ENCODE measurements at regions not wholly inside any gene's neighbourhood (a gene's known extent, or its start where the extent isn't known, plus 50 kb on each side); places are given as distances from the start of the nearest gene placed in this dataset.
"Not testable (repeated sequence)": the region's sequence is repeated elsewhere in the genome, so short reads cannot be mapped to it uniquely, and the experiment has no call there.

GRCh38 chr1:195851804-195852203 is 756.4 kb downstream of the KCNT2 start:
- DNase-seq (ENCODE audit: low read depth in 3 of 3, low spot score in 2 of 3), result no peak

- DNase-seq (ENCODE audit: low read depth in 3 of 3, low spot score in 2 of 3), result no peak
Measured at GRCh38 chr1:195851016-195851601, 757.1 kb downstream of the KCNT2 start.

GRCh38 chr1:195849180-195849579 is 759.1 kb downstream of the KCNT2 start:
- no peak for DNase-seq (ENCODE audit: low read depth in 3 of 3, low spot score in 2 of 3)

- DNase-seq (ENCODE audit: low read depth in 3 of 3, low spot score in 2 of 3), result not testable (repeated sequence)
Measured at GRCh38 chr1:195847957-195848875, 760.0 kb downstream of the KCNT2 start.

- no peak for DNase-seq (ENCODE audit: low read depth in 3 of 3, low spot score in 2 of 3)
Measured at GRCh38 chr1:195831789-195832188, 776.5 kb downstream of the KCNT2 start.

- no peak for DNase-seq (ENCODE audit: low read depth in 3 of 3, low spot score in 2 of 3)
Measured at GRCh38 chr1:195828325-195828724, 779.9 kb downstream of the KCNT2 start.

GRCh38 chr1:195820925-195821324 is 787.3 kb downstream of the KCNT2 start:
- DNase-seq (ENCODE audit: low read depth in 3 of 3, low spot score in 2 of 3), result no peak

GRCh38 chr1:195806060-195806459 is 802.2 kb downstream of the KCNT2 start:
- no peak for DNase-seq (ENCODE audit: low read depth in 3 of 3, low spot score in 2 of 3)

- no peak for DNase-seq (ENCODE audit: low read depth in 3 of 3, low spot score in 2 of 3)
Measured at GRCh38 chr1:195804547-195804946, 803.7 kb downstream of the KCNT2 start.

GRCh38 chr1:195799016-195799415 is 809.2 kb downstream of the KCNT2 start:
- DNase-seq (ENCODE audit: low read depth in 3 of 3, low spot score in 2 of 3), result no peak

GRCh38 chr1:195794225-195794624 is 814.0 kb downstream of the KCNT2 start:
- no peak for DNase-seq (ENCODE audit: low read depth in 3 of 3, low spot score in 2 of 3)

- DNase-seq (ENCODE audit: low read depth in 3 of 3, low spot score in 2 of 3), result no peak
Measured at GRCh38 chr1:195791796-195792195, 816.4 kb downstream of the KCNT2 start.

GRCh38 chr1:195790514-195791168 is 817.6 kb downstream of the KCNT2 start:
- no peak for DNase-seq (ENCODE audit: low read depth in 3 of 3, low spot score in 2 of 3)

GRCh38 chr1:195789321-195789720 is 818.9 kb downstream of the KCNT2 start:
- DNase-seq (ENCODE audit: low read depth in 3 of 3, low spot score in 2 of 3), result no peak

GRCh38 chr1:195788721-195789120 is 819.5 kb downstream of the KCNT2 start:
- no peak for DNase-seq (ENCODE audit: low read depth in 3 of 3, low spot score in 2 of 3)

- no peak for DNase-seq (ENCODE audit: low read depth in 3 of 3, low spot score in 2 of 3)
Measured at GRCh38 chr1:195785830-195786229, 822.4 kb downstream of the KCNT2 start.

GRCh38 chr1:195773931-195774330 is 834.3 kb downstream of the KCNT2 start:
- DNase-seq (ENCODE audit: low read depth in 3 of 3, low spot score in 2 of 3), result no peak

GRCh38 chr1:195769461-195769860 is 838.8 kb downstream of the KCNT2 start:
- no peak for DNase-seq (ENCODE audit: low read depth in 3 of 3, low spot score in 2 of 3)

GRCh38 chr1:195768936-195769335 is 839.3 kb downstream of the KCNT2 start:
- no peak for DNase-seq (ENCODE audit: low read depth in 3 of 3, low spot score in 2 of 3)

- DNase-seq (ENCODE audit: low read depth in 3 of 3, low spot score in 2 of 3), result no peak
Measured at GRCh38 chr1:195768377-195768776, 839.9 kb downstream of the KCNT2 start.

- no peak for DNase-seq (ENCODE audit: low read depth in 3 of 3, low spot score in 2 of 3)
Measured at GRCh38 chr1:195766709-195767108, 841.5 kb downstream of the KCNT2 start.

GRCh38 chr1:195765099-195765498 is 843.1 kb downstream of the KCNT2 start:
- no peak for DNase-seq (ENCODE audit: low read depth in 3 of 3, low spot score in 2 of 3)

Measured in right renal cortex interstitium (tissue), 3 donors.